ENCODE measurements at regions not wholly inside any gene's neighbourhood (a gene's known extent, or its start where the extent isn't known, plus 50 kb on each side); places are given as distances from the start of the nearest gene placed in this dataset.

DNA sequence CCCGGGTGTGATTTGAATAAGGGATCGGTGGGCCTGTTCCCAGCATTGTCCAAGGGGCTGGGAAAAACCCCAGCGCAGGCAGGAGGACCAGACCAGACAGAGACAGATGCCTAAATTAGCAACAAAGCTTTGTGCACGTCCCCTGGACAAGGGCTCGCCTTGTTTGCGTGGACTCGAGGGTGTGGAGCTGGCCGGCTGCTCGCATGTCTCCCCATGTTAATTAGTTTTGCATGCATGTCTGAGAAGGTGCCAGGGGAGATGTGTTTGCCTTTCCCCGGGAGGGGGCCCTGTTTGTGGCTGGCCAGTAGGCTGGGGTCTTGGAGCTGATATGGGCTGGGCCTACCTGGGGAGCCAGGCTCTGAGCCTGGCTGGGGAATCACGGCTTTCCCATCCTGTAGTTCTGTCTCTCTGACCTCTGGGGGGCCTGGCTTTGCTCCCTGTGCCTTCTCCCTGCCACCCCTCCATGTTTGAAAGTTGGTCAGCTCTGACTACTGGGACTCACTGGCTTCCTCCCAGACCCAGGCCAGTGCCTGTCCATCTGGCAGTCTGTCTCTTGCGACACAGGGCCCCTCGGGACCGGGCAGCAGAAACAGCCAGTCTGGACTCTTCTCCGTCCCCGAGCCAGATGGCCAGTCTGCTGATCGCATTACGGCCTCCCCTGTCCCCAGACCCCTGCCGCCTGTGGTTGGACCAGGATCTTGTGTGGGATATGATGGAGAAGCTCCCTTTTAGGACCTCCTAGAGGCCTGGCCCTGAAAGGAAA, 55.4 kb upstream of the POLG start:
- Histone ChIP-seq H3K4me3 (ENCODE audit: low read depth, low read length, poor library complexity, severe bottlenecking) (no peak overlapping the region), H3K9me3 (ENCODE audit: low read depth, low read length, poor library complexity, severe bottlenecking) (no peaks in the 10 kb centered on the region), H3K36me3 (ENCODE audit: insufficient read depth, low read length, poor library complexity, severe bottlenecking) (peaks cover 4% of the 10 kb centered on the region), H3K27ac (ENCODE audit: low read depth, low read length, poor library complexity, severe bottlenecking) (no peak overlapping the region), H3K4me1 (ENCODE audit: insufficient read depth, low read length, poor library complexity, severe bottlenecking) (no peaks in the 10 kb centered on the region), H3K27me3 (replicated peaks; ENCODE audit: insufficient read depth, low read depth, low read length, poor library complexity) (no peaks in the 10 kb centered on the region)
- no TSS peak for BruUV-seq (replicated peaks)
- no peak for DNase-seq (ENCODE audit: low spot score)
- TF ChIP-seq CTCF (conservative IDR thresholded peaks at IDR 0.05; ENCODE audit: low read depth, low read length) (no peak), EZH2 (IDR thresholded peaks at IDR 0.05; ENCODE audit: borderline replicate concordance, low read depth, low read length, poor library complexity, severe bottlenecking) (no peak)
- POLR2A ChIA-PET (ENCODE audit: low non-redundant PET) = no interaction called here
- intact Hi-C loops (cut with micrococcal nuclease; ENCODE audit: unreplicated experiment) = no loop called here
- CTCF ChIA-PET = interaction anchor here (0.6 kb wide), 1 partner anchor 261 kb away, joined by 11 read pairs; no protein-coding TSS in a partner anchor

DNA sequence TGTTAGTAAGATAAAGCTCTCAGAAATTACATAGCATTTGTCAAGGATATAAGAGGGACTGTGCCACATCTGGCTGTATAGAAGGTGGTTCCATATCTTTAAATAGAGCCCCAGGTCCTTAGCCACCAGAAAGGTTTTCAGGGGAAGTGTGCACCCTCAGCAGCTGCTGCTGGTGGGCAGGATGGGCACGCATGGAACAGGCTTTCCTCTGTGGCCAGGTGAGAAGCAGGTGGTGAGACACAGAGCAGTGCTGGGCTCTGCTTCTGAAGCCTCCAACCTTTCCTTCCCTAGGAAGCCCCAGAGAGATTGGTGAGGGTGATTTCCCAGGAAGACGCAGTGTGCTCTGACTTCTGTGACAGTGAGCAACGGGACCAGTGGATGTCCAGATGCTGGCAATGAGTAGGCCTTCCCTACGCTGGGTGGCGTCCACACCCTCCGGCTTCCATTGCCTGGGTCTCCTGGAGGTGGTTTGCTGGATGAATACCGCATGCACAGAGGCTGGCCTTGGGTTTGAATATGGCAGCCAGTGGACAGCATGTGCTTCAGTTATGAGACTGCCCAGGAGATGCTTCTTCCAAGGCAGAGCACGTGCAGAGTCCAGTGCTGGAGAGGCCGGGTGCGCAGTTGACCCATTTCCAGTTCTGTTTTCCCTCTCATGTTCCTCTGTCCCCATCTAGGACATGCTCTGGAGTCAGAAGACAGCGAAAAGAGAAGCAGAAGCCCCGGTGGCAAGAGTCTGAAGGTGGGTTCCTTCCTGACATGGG, 52.7 kb upstream of the POLG start:
- intact Hi-C loops (cut with micrococcal nuclease; ENCODE audit: unreplicated experiment) = no loop called here

More for the DNA sequence above, 52.7 kb upstream of the POLG start:
- peaks cover 12% of the 10 kb centered on the region for H3K4me1 ChIP-seq (ENCODE audit: insufficient read depth, low read length, poor library complexity, severe bottlenecking)
- no peak overlapping the region for H3K4me3 ChIP-seq (ENCODE audit: low read depth, low read length, poor library complexity, severe bottlenecking)
- H3K27ac ChIP-seq (ENCODE audit: low read depth, low read length, poor library complexity, severe bottlenecking) = no peak overlapping the region
- CTCF ChIA-PET = no interaction called here
- no TSS peak for BruUV-seq (replicated peaks)
- DNase-seq (ENCODE audit: low spot score) = no peak
- H3K27me3 ChIP-seq (replicated peaks; ENCODE audit: insufficient read depth, low read depth, low read length, poor library complexity) = no peaks in the 10 kb centered on the region
- no peak for TF ChIP-seq EZH2 (IDR thresholded peaks at IDR 0.05; ENCODE audit: borderline replicate concordance, low read depth, low read length, poor library complexity, severe bottlenecking)
- no peak for TF ChIP-seq CTCF (conservative IDR thresholded peaks at IDR 0.05; ENCODE audit: low read depth, low read length)
- H3K36me3 ChIP-seq (ENCODE audit: insufficient read depth, low read length, poor library complexity, severe bottlenecking) = peaks cover 4% of the 10 kb centered on the region
- POLR2A ChIA-PET (ENCODE audit: low non-redundant PET) = no interaction called here
- no peaks in the 10 kb centered on the region for H3K9me3 ChIP-seq (ENCODE audit: low read depth, low read length, poor library complexity, severe bottlenecking)
